ENCODE measurements at regions not wholly inside any gene's neighbourhood (a gene's known extent, or its start where the extent isn't known, plus 50 kb on each side); places are given as distances from the start of the nearest gene placed in this dataset.

- H3K4me3 ChIP-seq (ENCODE audit: low read depth, low read length) = no peak overlapping the region
- no peak for DNase-seq (ENCODE audit: low read depth)
- no peak for TF ChIP-seq CTCF (IDR thresholded peaks at IDR 0.05; ENCODE audit: insufficient read depth, low read depth, low read length, missing control alignments)
Measured at GRCh38 chr6:22413681-22414311, 117.0 kb upstream of the PRL start.

- TF ChIP-seq CTCF (IDR thresholded peaks at IDR 0.05; ENCODE audit: insufficient read depth, low read depth, low read length, missing control alignments) = no peak
- DNase-seq (ENCODE audit: low read depth) = no peak
Measured at GRCh38 chr6:22418714-22419113, 121.9 kb upstream of the PRL start.

GRCh38 chr6:22421198-22421597, 124.4 kb upstream of the PRL start:
- TF ChIP-seq CTCF (IDR thresholded peaks at IDR 0.05; ENCODE audit: insufficient read depth, low read depth, low read length, missing control alignments) = no peak
- no peak overlapping the region for H3K4me3 ChIP-seq (ENCODE audit: low read depth, low read length)
- no peak for DNase-seq (ENCODE audit: low read depth)

More at GRCh38 chr6:22418714-22419113, 121.9 kb upstream of the PRL start:
- no peak overlapping the region for H3K4me3 ChIP-seq (ENCODE audit: low read depth, low read length)

- DNase-seq (ENCODE audit: low read depth) = no peak
- no peak overlapping the region for H3K4me3 ChIP-seq (ENCODE audit: low read depth, low read length)
- TF ChIP-seq CTCF (IDR thresholded peaks at IDR 0.05; ENCODE audit: insufficient read depth, low read depth, low read length, missing control alignments) = no peak
Measured at GRCh38 chr6:22424196-22424595, 127.4 kb upstream of the PRL start.

GRCh38 chr6:22432060-22432459, 135.2 kb upstream of the PRL start:
- TF ChIP-seq CTCF (IDR thresholded peaks at IDR 0.05; ENCODE audit: insufficient read depth, low read depth, low read length, missing control alignments) = no peak
- no peak for DNase-seq (ENCODE audit: low read depth)
- H3K4me3 ChIP-seq (ENCODE audit: low read depth, low read length) = no peak overlapping the region

- H3K4me3 ChIP-seq (ENCODE audit: low read depth, low read length) = no peak overlapping the region
- no peak for TF ChIP-seq CTCF (IDR thresholded peaks at IDR 0.05; ENCODE audit: insufficient read depth, low read depth, low read length, missing control alignments)
- no peak for DNase-seq (ENCODE audit: low read depth)
Measured at GRCh38 chr6:22433745-22434144, 135.6 kb upstream of the HDGFL1 start.

- no peak overlapping the region for H3K4me3 ChIP-seq (ENCODE audit: low read depth, low read length)
- DNase-seq (ENCODE audit: low read depth) = no peak
- no peak for TF ChIP-seq CTCF (IDR thresholded peaks at IDR 0.05; ENCODE audit: insufficient read depth, low read depth, low read length, missing control alignments)
Measured at GRCh38 chr6:22435151-22435550, 134.2 kb upstream of the HDGFL1 start.
